GM18505 (cell line): ENCODE measurements at regions not wholly inside any gene's neighbourhood (a gene's known extent, or its start where the extent isn't known, plus 50 kb on each side); places are given as distances from the start of the nearest gene placed in this dataset.

Experiments used
- ATAC-seq: cut with Tn5 transposase; IDR thresholded peaks from one replicate; pipeline ENCODE4 v1.9.1; 2021; ENCODE audit not compliant: unreplicated experiment
- POLR2A ChIP-seq: IDR thresholded peaks from 4 replicates; pipeline ENCODE4 v1.6.1; 2011; ENCODE audit warnings: borderline replicate concordance; ENCODE audit not compliant: insufficient read depth, insufficient read length; ENCODE audit errors: extremely low read depth

GRCh38 chr2:146477383-146477782 lies 1367.4 kb upstream of the ACVR2A start:
- ATAC-seq = no peak
- TF ChIP-seq POLR2A = no peak

GRCh38 chr2:146468578-146468977 lies 1376.3 kb upstream of the ACVR2A start:
- no peak for ATAC-seq
- TF ChIP-seq POLR2A = no peak

- no peak for ATAC-seq
- TF ChIP-seq POLR2A = no peak
Measured at GRCh38 chr2:146467425-146467824, 1377.4 kb upstream of the ACVR2A start.

GRCh38 chr2:146465460-146465859 lies 1379.4 kb upstream of the ACVR2A start:
- TF ChIP-seq POLR2A = no peak
- ATAC-seq = no peak

- no peak for TF ChIP-seq POLR2A
- ATAC-seq = peak; percentile 87
Measured at GRCh38 chr2:146461068-146461467, 1383.8 kb upstream of the ACVR2A start.

GRCh38 chr2:146458585-146458984 lies 1386.2 kb upstream of the ACVR2A start:
- ATAC-seq = no peak
- no peak for TF ChIP-seq POLR2A

- TF ChIP-seq POLR2A = no peak
- no peak for ATAC-seq
Measured at GRCh38 chr2:146457221-146457620, 1387.6 kb upstream of the ACVR2A start.

GRCh38 chr2:146455325-146455724 lies 1389.5 kb upstream of the ACVR2A start:
- no peak for ATAC-seq

GRCh38 chr2:146451972-146452371 lies 1392.9 kb upstream of the ACVR2A start:
- ATAC-seq = peak; percentile 56
- TF ChIP-seq POLR2A = no peak

More at GRCh38 chr2:146455325-146455724, 1389.5 kb upstream of the ACVR2A start:
- TF ChIP-seq POLR2A = no peak

GRCh38 chr2:146450131-146450530 lies 1394.7 kb upstream of the ACVR2A start:
- ATAC-seq = no peak
- TF ChIP-seq POLR2A = no peak

- TF ChIP-seq POLR2A = no peak
- ATAC-seq = no peak
Measured at GRCh38 chr2:146444987-146445386, 1399.8 kb upstream of the ACVR2A start.

GRCh38 chr2:146444085-146444484 lies 1400.7 kb upstream of the ACVR2A start:
- no peak for ATAC-seq
- no peak for TF ChIP-seq POLR2A

GRCh38 chr2:146438246-146438645 lies 1406.6 kb upstream of the ACVR2A start:
- ATAC-seq = no peak
- TF ChIP-seq POLR2A = no peak

GRCh38 chr2:146437712-146438111 lies 1407.1 kb upstream of the ACVR2A start:
- no peak for TF ChIP-seq POLR2A
- no peak for ATAC-seq

- no peak for ATAC-seq
- TF ChIP-seq POLR2A = no peak
Measured at GRCh38 chr2:146433116-146433875, 1411.5 kb upstream of the ACVR2A start.

- no peak for TF ChIP-seq POLR2A
- no peak for ATAC-seq
Measured at GRCh38 chr2:146429366-146429765, 1415.5 kb upstream of the ACVR2A start.

- TF ChIP-seq POLR2A = no peak
- ATAC-seq = no peak
Measured at GRCh38 chr2:146417942-146418341, 1426.9 kb upstream of the ACVR2A start.
